ENCODE measurements at regions not wholly inside any gene's neighbourhood (a gene's known extent, or its start where the extent isn't known, plus 50 kb on each side); places are given as distances from the start of the nearest gene placed in this dataset.

DNA sequence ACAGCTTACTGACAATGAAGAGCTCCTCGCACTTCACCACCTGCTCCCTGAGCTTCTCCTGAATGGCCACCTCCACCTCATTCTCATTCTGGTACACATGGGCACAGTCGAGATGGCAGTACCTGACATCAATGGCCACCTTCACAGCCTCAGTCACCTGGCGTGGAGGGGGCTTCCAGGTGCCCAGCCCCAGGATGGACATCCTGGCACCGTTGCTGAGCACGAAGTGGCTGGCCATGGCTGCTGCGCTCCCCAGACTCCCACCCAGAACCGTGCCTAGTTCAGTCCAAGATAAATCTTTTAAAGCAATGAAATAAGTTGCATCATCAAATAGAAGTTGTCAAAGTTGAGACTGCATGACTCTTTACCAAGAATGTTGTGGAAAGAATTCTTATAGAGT is 128.1 kb upstream of the SOX6 start:
- TF ChIP-seq, protein P1, sequence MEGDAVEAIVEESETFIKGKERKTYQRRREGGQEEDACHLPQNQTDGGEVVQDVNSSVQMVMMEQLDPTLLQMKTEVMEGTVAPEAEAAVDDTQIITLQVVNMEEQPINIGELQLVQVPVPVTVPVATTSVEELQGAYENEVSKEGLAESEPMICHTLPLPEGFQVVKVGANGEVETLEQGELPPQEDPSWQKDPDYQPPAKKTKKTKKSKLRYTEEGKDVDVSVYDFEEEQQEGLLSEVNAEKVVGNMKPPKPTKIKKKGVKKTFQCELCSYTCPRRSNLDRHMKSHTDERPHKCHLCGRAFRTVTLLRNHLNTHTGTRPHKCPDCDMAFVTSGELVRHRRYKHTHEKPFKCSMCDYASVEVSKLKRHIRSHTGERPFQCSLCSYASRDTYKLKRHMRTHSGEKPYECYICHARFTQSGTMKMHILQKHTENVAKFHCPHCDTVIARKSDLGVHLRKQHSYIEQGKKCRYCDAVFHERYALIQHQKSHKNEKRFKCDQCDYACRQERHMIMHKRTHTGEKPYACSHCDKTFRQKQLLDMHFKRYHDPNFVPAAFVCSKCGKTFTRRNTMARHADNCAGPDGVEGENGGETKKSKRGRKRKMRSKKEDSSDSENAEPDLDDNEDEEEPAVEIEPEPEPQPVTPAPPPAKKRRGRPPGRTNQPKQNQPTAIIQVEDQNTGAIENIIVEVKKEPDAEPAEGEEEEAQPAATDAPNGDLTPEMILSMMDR (conservative IDR thresholded peaks at IDR 0.05; ENCODE audit: low read length), result no peak
- TF ChIP-seq EZH2phosphoT487 (IDR thresholded peaks at IDR 0.05; ENCODE audit: borderline replicate concordance), result no peak

All from Loucy (cell line).